Fibroblast of mammary gland (primary cell): ENCODE measurements at regions not wholly inside any gene's neighbourhood (a gene's known extent, or its start where the extent isn't known, plus 50 kb on each side); places are given as distances from the start of the nearest gene placed in this dataset.
A peak's percentile ranks its signal among the peaks of the same experiment; 100 is the strongest.

ENCODE experiments used
- DNase-seq: peaks from one replicate; pipeline ENCODE4 v3.0.0-alpha.2; 2010; ENCODE audit warnings: low read depth
- H3K4me3 ChIP-seq: 2 replicates; pipeline ENCODE4 v1.5.1; 2011; ENCODE audit warnings: low read depth, mild to moderate bottlenecking, low read length, moderate library complexity; ENCODE audit not compliant: control insufficient read depth
- TF ChIP-seq, protein P1 (sequence below): conservative IDR thresholded peaks from 2 replicates; pipeline ENCODE4 v1.5.1; 2011; ENCODE audit warnings: low read depth, low read length, inconsistent platforms; ENCODE audit not compliant: control insufficient read depth, insufficient read depth

- TF ChIP-seq, protein P1, sequence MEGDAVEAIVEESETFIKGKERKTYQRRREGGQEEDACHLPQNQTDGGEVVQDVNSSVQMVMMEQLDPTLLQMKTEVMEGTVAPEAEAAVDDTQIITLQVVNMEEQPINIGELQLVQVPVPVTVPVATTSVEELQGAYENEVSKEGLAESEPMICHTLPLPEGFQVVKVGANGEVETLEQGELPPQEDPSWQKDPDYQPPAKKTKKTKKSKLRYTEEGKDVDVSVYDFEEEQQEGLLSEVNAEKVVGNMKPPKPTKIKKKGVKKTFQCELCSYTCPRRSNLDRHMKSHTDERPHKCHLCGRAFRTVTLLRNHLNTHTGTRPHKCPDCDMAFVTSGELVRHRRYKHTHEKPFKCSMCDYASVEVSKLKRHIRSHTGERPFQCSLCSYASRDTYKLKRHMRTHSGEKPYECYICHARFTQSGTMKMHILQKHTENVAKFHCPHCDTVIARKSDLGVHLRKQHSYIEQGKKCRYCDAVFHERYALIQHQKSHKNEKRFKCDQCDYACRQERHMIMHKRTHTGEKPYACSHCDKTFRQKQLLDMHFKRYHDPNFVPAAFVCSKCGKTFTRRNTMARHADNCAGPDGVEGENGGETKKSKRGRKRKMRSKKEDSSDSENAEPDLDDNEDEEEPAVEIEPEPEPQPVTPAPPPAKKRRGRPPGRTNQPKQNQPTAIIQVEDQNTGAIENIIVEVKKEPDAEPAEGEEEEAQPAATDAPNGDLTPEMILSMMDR: no peak
- peak; percentile 47 for DNase-seq
- no peak overlapping the region for H3K4me3 ChIP-seq
Observed at GRCh38 chr7:125136755-125137532, 207.3 kb upstream of the POT1 start.

DNA sequence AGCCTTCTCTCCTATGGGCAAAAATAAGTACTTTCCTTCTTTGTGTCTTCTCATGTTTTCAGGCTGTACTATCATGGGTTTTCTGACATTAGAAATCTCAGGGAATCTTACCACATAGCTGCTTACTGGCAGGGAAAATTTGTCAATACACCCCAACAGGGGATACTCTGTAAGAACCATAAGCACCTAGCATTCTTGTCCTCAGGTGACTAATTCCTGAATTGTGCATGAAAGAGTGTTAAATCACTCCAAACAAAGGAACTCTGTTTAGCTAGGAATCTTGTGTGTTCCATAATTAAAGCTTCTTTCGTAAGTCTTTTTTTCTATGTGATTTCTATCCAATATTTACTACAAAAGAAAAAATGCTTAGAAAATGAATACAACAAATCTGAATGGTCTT lies 206.7 kb upstream of the POT1 start:
- DNase-seq: no peak
- TF ChIP-seq, protein P1: no peak

DNA sequence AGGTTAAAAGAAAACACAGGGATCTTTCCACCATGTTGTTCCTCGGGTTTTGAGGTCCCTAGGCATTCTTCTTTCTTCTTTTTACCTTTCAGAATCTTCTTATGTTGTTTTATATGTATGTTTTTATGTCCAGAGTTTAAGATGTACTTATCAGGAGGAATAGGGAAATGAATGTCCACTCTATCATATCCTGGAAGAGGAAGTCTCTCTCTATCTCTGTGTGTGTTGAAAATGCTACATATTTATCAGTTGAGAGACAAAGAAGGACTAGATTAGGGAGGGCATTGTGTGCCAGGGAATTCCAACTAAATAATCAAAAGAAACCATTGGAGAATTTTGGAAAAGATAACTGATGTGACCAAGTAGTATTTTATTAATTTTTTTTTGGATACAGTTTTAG lies 200.5 kb upstream of the POT1 start:
- no peak for DNase-seq
- TF ChIP-seq, protein P1: no peak
- no peak overlapping the region for H3K4me3 ChIP-seq

More for the DNA sequence above, 206.7 kb upstream of the POT1 start:
- no peak overlapping the region for H3K4me3 ChIP-seq

GRCh38 chr7:125127304-125127703 lies 197.7 kb upstream of the POT1 start:
- DNase-seq: no peak
- H3K4me3 ChIP-seq: no peak overlapping the region
- TF ChIP-seq, protein P1: no peak

GRCh38 chr7:125126376-125126775 lies 196.8 kb upstream of the POT1 start:
- DNase-seq: peak; percentile 48
- no peak overlapping the region for H3K4me3 ChIP-seq
- TF ChIP-seq, protein P1: no peak

DNA sequence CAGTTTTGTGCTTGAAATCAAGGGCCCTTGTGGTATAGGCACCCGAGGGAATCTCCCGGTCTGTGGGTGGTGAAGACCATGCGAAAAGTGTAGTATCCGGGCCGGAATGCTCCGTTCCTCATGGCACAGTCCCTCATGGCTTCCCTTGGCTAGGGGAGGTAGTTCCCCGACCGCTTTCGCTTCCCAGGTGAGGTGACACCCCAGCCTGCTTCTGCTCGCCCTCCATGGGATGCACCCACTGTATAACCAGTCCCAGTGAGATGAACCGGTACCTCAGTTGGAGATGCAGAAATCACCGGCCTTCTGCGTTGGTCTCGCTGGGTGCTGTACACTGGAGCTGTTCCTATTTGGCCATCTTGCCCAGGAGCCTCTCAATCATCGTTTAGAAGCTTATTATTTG lies 195.7 kb upstream of the POT1 start:
- no peak overlapping the region for H3K4me3 ChIP-seq
- TF ChIP-seq, protein P1: no peak
- no peak for DNase-seq

DNA sequence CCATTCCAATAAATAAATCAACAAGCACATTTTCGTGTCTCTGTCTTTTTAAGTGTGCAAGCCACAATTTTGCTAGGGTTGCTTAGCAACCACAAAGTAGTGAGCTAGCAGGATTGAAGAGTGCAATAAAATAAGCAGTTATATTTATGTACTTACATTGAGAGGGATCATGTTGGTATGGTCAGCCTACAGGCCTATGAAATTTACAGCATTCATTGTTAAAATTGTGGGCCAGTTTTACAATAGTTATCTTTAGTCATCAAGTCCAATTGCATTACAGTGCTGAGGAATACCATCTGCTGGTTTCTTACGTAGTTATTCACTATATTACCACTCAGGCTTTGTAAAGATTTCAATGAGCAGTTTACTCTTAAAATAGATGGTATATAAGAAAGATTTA lies 192.5 kb upstream of the POT1 start:
- DNase-seq: peak; percentile 1
- TF ChIP-seq, protein P1: no peak
- no peak overlapping the region for H3K4me3 ChIP-seq
